B cell (primary cell): ENCODE measurements at regions not wholly inside any gene's neighbourhood (a gene's known extent, or its start where the extent isn't known, plus 50 kb on each side); places are given as distances from the start of the nearest gene placed in this dataset.
"Not testable (repeated sequence)": the region's sequence is repeated elsewhere in the genome, so short reads cannot be mapped to it uniquely, and the experiment has no call there.

ENCODE experiments used
- ATAC-seq: fragments of 200-7000 bp; cut with Tn5 transposase; one replicate; pipeline ENCODE4 v1.10.0; 2021; ENCODE audit warnings: low read depth, mild to moderate bottlenecking, moderate number of reproducible peaks, moderate library complexity
- CTCF ChIA-PET: fragments of 350-600 bp; sonication (Branson Sonifier 250); formaldehyde crosslinking; loops from one replicate; lab custom pipeline; 2021; ENCODE audit warnings: antibody characterized with exemption, inconsistent platforms; lab: Charles Lee
- POLR2A ChIA-PET: fragments of 350-600 bp; sonication (Branson Sonifier 250); formaldehyde crosslinking; loops from one replicate; lab custom pipeline; 2021; ENCODE audit warnings: antibody characterized with exemption; lab: Charles Lee
- DNase-seq: peaks from one replicate; pipeline ENCODE4 v3.0.0; 2013
- H2AFZ ChIP-seq: 2 replicates; pipeline ENCODE4 v1.6.1; 2012; ENCODE audit warnings: mild to moderate bottlenecking, low read depth, low read length; ENCODE audit not compliant: insufficient read depth, poor library complexity, severe bottlenecking
- H3K27ac ChIP-seq, 2 donors: 1 replicate in 1 of 2; 2 replicates in 1 of 2; pipeline ENCODE4 v1.5.1; 2012 to 2013; ENCODE audit warnings: low read length in 2 of 2, mild to moderate bottlenecking in 2 of 2, moderate library complexity in 1 of 2
- H3K27me3 ChIP-seq, 4 experiments: fragments of 200-600 bp in 1 of 4; sonication (generic) in 1 of 4; replicated peaks in 1 of 4; 1 replicate in 2 of 4; 2 replicates in 2 of 4; pipeline versions ENCODE4 v1.6.1 to v1.7.0; 2013 to 2016; ENCODE audit warnings: low read length in 3 of 4, mild to moderate bottlenecking in 2 of 4, mixed read lengths in 1 of 4, moderate library complexity in 1 of 4; ENCODE audit not compliant: insufficient read depth in 4 of 4, control insufficient read depth in 3 of 4; ENCODE audit errors: control extremely low read depth in 1 of 4
- H3K36me3 ChIP-seq, 2 experiments: replicated peaks in 1 of 2; 1 replicate in 1 of 2; 2 replicates in 1 of 2; pipeline versions ENCODE4 v1.6.1 to v1.7.1; 2013; ENCODE audit warnings: low read length in 1 of 2; ENCODE audit not compliant: insufficient read depth in 2 of 2, control insufficient read depth in 1 of 2; ENCODE audit errors: control extremely low read depth in 1 of 2, extremely low read depth in 1 of 2
- H3K4me1 ChIP-seq, 2 donors: fragments of 200-600 bp in 1 of 2; sonication (generic) in 1 of 2; 1 replicate in 1 of 2; 2 replicates in 1 of 2; pipeline versions ENCODE4 v1.5.1 to v1.6.1; 2013 to 2017; ENCODE audit warnings: low read length in 2 of 2; ENCODE audit not compliant: control insufficient read depth in 2 of 2, insufficient read depth in 2 of 2
- H3K4me2 ChIP-seq: replicated peaks from 2 replicates; pipeline ENCODE3; 2012; ENCODE audit warnings: mild to moderate bottlenecking, low read depth, low read length; ENCODE audit not compliant: poor library complexity, severe bottlenecking
- H3K4me3 ChIP-seq, 5 experiments: fragments of 200-600 bp in 1 of 5; sonication (generic) in 1 of 5; 1 replicate in 3 of 5; 2 replicates in 2 of 5; pipeline versions ENCODE4 v1.5.1 to v1.7.0; 2011 to 2016; ENCODE audit warnings: low read length in 4 of 5, mild to moderate bottlenecking in 4 of 5, low read depth in 2 of 5, control low read depth in 1 of 5, moderate library complexity in 1 of 5; ENCODE audit not compliant: insufficient read depth in 1 of 5; ENCODE audit errors: control extremely low read depth in 1 of 5, extremely low read depth in 1 of 5
- H3K79me2 ChIP-seq: fragments of 200-600 bp; sonication (generic); one replicate; pipeline ENCODE4 v1.6.0; 2016; ENCODE audit warnings: low read length; ENCODE audit not compliant: control insufficient read depth, insufficient read depth
- H3K9ac ChIP-seq: fragments of 200-600 bp; sonication (generic); 2 replicates; pipeline ENCODE4 v1.6.1; 2017; ENCODE audit warnings: mild to moderate bottlenecking, low read length, moderate library complexity
- H3K9me3 ChIP-seq, 3 donors: one replicate each; pipeline versions ENCODE4 v1.6.1 to v1.7.1; 2013; ENCODE audit warnings: low read length in 2 of 3; ENCODE audit not compliant: control insufficient read depth in 2 of 3, insufficient read depth in 1 of 3; ENCODE audit errors: control extremely low read depth in 1 of 3
- H4K20me1 ChIP-seq: 2 replicates; pipeline ENCODE4 v1.6.0; 2012; ENCODE audit warnings: mild to moderate bottlenecking, low read length; ENCODE audit not compliant: insufficient read depth, control insufficient read depth, poor library complexity, severe bottlenecking
- H3K27ac Mint-ChIP-seq: one replicate; pipeline ENCODE4 v1.8.0; 2021; ENCODE audit warnings: mixed read lengths
- H3K27me3 Mint-ChIP-seq: one replicate; pipeline ENCODE4 v1.8.0; 2021; ENCODE audit warnings: mixed read lengths
- H3K4me1 Mint-ChIP-seq: one replicate; pipeline ENCODE4 v1.8.0; 2021; ENCODE audit warnings: mixed read lengths
- H3K4me3 Mint-ChIP-seq: one replicate; pipeline ENCODE4 v1.8.0; 2021; ENCODE audit warnings: mixed read lengths
- H3K9me3 Mint-ChIP-seq: one replicate; pipeline ENCODE4 v1.8.0; 2022; ENCODE audit warnings: mixed read lengths; ENCODE audit not compliant: insufficient read depth
- CTCF ChIP-seq: fragments of 200-600 bp; IDR thresholded peaks from one replicate; pipeline ENCODE4 v1.8.0; 2022; ENCODE audit warnings: antibody characterized with exemption, mild to moderate bottlenecking
- WGBS: methylation state at CpG from one replicate; pipeline ENCODE4 v1.1.5; 2013; ENCODE audit warnings: missing lambda C conversion rate; ENCODE audit not compliant: insufficient coverage; 5-methylcytosine and 5-hydroxymethylcytosine counted together
- intact Hi-C: fragments of 100-400 bp; cut with micrococcal nuclease; formaldehyde crosslinking; loops from one replicate; pipeline ENCODE4 v1.10.0; 2022

DNA sequence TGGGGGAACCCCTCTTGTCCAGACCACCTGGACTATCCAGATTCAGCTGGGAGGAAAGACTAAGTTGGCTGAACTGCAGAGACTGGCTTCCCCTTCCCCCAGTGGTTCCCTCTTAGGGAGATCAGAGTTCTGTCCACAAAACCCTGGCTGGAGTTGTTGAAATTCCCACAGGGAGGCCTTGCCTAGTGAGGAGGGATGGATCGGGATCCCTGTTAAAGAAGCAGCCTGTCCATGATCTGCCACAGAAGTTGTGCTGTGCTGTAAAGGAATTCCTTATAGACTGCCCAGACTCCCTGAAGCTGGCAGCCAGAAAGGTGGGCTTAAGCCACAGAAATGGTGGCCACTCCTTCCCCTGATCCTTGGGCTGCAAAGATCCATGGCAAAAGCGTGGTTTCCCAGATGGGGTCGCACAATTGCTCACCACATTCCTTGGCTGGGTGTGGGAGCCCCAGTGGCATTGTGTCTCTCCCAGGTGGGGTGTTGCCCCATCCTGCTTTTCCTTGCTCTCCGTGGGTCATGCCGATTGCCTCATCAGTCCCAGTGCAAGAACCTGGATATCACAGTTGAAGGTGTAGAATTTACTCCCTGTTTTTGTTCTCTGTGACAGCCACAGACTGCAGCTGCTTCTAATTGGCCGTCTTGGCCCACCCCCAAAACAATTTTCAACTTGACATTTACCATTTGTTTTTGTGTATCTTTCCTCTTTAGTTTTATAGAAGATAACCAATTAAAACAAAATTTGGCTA lies 342.4 kb downstream of the FGF10 start:
- H3K27me3 Mint-ChIP-seq, result no peaks in the 10 kb centered on the region
- peaks cover 1% of the 10 kb centered on the region for H3K9me3 Mint-ChIP-seq
- H3K4me3 ChIP-seq, result no peak overlapping the region
- H2AFZ ChIP-seq, result no peak overlapping the region
- DNase-seq, result no peak
- no peaks in the 10 kb centered on the region for H3K36me3 ChIP-seq
- no peak for TF ChIP-seq CTCF
- no peaks in the 10 kb centered on the region for H3K79me2 ChIP-seq
- no peak overlapping the region for H3K27ac ChIP-seq
- ChIA-PET CTCF (interaction anchor here (0.5 kb wide), 1 partner anchor 11 kb away, joined by 3 read pairs; no protein-coding TSS in a partner anchor), POLR2A (no interaction called here)
- no peak overlapping the region for H3K4me2 ChIP-seq
- no peaks in the 10 kb centered on the region for H3K4me1 Mint-ChIP-seq
- H3K27me3 ChIP-seq, result no peaks in the 10 kb centered on the region
- H4K20me1 ChIP-seq, result no peaks in the 10 kb centered on the region
- no peaks in the 10 kb centered on the region for H3K4me1 ChIP-seq
- ATAC-seq, result no peak
- intact Hi-C loops, result no loop called here
- H3K9ac ChIP-seq, result no peak overlapping the region
- H3K4me3 Mint-ChIP-seq, result no peak overlapping the region
- 93% methylated on average over 4 of the region's 6 CpGs for WGBS
- H3K27ac Mint-ChIP-seq, result no peak overlapping the region
- H3K9me3 ChIP-seq, result no peaks in the 10 kb centered on the region

DNA sequence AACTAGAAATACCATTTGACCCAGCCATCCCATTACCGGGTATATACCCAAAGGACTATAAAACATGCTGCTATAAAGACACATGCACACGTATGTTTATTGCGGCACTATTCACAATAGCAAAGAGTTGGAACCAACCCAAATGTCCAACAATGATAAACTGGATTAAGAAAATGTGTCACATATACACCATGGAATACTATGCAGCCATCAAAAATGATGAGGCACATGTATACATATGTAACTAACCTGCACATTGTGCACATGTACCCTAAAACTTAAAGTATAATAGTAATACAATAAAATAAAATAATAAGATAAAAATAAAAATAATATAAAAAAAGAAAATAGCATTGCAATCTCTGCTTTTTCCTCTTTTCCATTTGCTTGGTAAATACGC lies 344.7 kb downstream of the FGF10 start:
- ATAC-seq, H3K4me1 Mint-ChIP-seq, H3K27me3 ChIP-seq, DNase-seq, H4K20me1 ChIP-seq, H3K9ac ChIP-seq, CTCF ChIA-PET, H3K4me3 Mint-ChIP-seq, H3K4me1 ChIP-seq, H3K27ac Mint-ChIP-seq, H3K36me3 ChIP-seq, H3K9me3 Mint-ChIP-seq, POLR2A ChIA-PET, H3K4me3 ChIP-seq, H2AFZ ChIP-seq, H3K27me3 Mint-ChIP-seq, H3K27ac ChIP-seq, H3K79me2 ChIP-seq, intact Hi-C loops, H3K4me2 ChIP-seq, H3K9me3 ChIP-seq: not testable (repeated sequence)
- 100% methylated on average over 1 of the region's 4 CpGs for WGBS
